H54 (cell line): ENCODE measurements at regions not wholly inside any gene's neighbourhood (a gene's known extent, or its start where the extent isn't known, plus 50 kb on each side); places are given as distances from the start of the nearest gene placed in this dataset.

Source experiments
- DNase-seq: peaks from one replicate; pipeline ENCODE4 v3.0.0; 2011; ENCODE audit warnings: low spot score, mixed read lengths; ENCODE audit not compliant: insufficient read length
- FAIRE-seq: peaks from 3 replicates; lab custom pipeline; 2011; peaks lifted over from hg19 to GRCh38; lab: Jason Lieb, UNC
- POLR2A ChIP-seq: IDR thresholded peaks from 2 replicates; pipeline ENCODE4 v1.6.1; 2011; ENCODE audit warnings: low read depth, mild to moderate bottlenecking, low read length

DNA sequence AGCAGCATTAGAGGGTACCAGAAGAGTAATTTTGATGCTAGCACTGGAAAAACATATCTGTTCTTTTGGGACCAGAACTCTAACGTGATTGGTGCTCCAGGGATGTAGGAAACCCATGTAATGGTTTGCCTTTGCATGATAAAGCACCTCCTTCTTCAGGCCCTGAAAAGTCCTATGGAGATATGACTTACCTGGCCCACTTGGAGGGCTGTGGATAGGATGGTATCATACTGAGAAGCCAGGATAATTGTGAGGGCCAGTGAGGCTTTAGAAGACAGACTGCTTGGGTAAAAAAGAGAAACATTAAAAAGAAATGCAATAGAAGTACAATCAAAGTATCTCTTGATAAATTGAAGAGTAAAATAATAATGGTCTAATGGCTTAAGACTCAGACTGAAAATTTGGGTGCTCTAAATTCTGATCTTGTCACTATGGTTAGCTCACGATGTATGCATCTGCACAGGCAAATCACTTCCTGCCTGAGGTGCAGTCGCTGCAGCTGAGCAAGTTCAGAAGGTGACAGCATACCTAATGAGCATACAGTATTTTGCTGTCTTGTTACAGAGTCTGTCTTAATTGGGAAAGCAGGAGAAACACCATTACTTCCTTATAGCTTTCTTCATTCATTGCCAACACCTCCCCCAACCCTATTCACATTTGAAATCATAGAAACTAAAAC, 371.5 kb downstream of the NUP35 start:
- DNase-seq (no peak), FAIRE-seq (no peak)
- no peak for TF ChIP-seq POLR2A

DNA sequence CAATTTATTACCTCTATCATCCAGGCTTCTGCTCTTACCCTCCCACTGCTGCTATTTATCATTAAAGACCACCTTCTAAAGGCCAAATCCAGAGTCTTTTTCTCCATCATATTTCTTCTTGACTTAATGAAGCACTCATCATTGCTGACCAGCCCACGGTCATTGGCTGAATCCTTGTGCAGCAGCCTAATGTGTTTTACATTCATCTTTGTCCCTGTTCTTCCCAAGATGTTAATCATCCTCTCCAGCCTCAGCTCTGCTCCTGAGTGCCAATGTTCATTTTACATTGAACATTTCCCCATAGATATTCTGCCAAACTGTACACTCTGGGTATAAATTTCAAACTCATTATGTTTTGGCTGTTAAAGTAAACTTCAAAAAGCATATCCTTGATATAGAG, 373.6 kb downstream of the NUP35 start:
- FAIRE-seq = no peak
- no peak for DNase-seq
- TF ChIP-seq POLR2A = no peak

DNA sequence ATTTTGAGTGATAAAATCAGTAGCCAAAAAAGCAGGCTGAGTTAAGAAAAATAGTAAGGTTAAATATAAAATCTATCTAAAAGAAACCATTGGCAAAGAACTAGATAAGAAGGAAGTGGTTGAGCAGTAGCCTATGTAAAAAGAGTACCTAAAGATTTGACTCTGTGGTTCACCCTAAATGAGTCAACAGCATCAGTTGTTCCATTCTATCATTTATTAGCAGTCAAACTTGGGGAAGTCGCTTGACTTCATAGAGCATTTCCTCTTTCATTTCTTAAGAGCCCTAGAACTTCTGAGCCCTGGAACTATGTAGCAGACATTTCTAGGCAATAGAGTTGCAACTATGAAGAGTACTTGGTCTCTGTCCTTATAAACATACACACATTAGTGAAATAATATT, 381.7 kb downstream of the NUP35 start:
- FAIRE-seq (no peak), DNase-seq (no peak)
- no peak for TF ChIP-seq POLR2A

DNA sequence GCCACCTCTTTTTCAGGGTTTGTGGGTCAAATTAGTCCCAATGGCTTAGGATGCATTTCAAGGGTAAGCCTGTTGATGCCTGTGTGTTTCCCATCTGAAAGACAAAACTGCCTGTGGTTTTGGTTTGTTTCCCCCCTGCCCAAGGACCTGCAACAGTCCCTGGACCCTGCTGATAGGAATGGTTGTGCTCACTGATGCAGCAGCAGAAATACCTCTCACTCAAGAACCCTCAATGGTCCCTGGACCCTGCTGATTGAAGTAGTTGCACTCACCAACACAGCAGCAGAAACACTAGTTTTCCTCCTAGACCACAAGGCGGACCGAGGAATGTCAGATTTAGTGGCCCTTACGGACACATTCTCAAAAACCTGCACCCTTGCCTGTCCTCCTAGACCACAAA, 386.9 kb downstream of the NUP35 start:
- no peak for TF ChIP-seq POLR2A
- FAIRE-seq = no peak
- no peak for DNase-seq

DNA sequence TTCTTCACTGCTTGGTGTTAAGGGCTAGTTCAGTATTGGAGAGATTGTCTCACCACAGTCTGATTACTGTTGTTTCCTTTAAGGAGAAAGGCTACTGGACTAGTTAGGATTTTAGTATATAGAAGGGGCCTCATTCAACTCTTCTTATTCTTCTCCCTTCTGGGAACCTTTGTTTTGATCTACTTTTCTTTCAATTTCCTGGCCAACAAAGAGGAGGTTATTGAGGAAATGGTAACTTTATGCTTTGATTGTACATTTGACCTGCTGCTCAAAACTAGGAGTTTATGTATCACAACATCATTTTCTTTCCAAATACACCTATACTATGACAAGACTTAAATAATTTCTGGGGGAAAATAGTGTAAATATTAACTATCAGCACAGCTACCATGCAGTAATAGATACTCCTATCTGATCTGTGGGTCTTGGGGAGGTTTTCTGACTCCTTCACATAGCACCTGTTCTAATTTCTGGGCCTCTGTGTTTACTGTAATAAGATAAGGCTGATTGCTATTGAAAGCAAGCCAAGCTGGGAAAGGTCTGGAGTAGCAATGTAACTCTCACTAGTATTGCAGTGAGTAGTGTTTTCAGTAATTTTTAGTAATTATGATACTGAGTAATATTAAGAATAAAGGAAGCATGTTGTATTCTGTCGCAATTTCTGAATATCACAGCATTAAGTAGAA, 395.3 kb downstream of the NUP35 start:
- DNase-seq (no peak), FAIRE-seq (no peak)
- TF ChIP-seq POLR2A = no peak

DNA sequence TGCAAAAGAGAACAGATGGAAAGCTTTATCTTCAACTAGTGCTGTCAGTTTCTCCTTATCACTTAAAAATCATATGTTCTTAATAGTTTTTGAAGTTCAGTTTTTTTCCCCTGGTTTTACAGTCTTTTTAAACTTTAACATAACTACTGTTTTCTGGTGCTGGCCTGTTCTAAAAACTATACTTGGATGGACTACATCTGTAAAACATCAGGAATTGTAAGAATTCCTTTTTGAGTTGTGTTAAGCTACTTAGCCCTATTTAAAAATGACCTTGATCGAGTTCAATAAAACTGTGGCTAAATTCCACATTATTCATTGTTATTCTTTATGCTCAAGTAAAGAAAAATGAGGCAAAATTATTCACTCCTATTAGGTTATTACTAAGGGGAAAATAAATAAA, 397.7 kb downstream of the NUP35 start:
- FAIRE-seq (no peak), DNase-seq (no peak)
- no peak for TF ChIP-seq POLR2A

DNA sequence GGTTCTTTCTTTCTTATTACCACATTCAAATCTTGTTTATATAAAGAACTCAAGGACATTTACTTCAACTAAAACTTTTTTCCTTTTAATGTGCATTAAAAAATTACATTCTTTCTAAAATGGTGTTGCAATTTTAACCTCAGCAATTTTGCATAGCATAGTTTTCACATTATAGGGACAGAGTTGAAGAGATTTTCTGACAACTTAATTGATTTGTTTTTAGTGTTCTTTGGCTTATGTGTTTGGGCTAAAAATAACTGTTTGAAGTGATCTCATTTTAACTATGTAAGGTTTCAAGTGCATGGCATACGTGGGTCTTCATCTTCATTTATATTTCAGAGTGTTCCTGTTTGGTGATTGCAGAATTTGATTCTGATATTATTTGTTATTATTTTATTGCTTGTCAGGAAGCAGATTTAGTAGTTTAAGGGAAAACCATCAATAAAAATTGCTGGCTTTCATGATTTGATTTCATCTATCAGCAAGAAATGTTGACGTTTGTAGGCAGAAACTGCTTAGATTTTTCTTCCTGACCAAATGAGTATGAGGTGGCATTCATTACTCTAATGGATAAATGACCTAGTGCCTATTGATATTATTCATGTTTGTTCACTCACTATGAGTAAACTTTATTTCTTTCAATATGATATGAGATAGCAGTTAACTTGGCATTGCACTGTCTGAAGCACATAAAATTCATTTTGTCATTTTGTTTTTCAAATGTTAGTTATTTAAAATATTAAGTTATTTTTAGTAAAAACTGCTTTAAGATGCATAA, 398.4 kb downstream of the NUP35 start:
- DNase-seq (no peak), FAIRE-seq (no peak)
- no peak for TF ChIP-seq POLR2A

DNA sequence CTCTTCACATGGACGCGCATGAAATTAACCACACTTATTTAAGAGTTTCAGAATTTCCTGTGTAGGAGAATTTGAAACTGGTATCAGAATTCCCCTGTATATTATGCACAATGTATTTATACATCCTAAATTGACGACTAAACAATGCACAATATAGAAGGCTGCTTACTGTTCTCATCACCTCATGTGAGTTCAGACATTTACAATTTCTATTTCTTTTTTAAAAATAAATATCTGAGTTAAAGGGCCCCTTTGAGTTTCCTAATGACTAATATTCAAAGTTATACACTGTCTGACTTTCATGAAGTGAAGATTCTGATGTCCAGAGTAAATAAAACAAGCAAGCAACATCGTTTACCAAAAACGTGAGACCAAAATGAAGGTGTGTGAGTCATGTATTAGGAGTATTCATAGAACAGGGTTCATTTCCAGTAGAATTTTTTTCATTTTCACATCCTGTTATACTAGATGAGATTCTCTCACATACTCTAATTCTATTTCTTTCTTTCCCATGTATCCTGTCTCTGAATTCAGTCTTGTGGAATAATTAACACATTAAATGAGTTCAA, 406.2 kb downstream of the NUP35 start:
- no peak for TF ChIP-seq POLR2A
- FAIRE-seq (no peak), DNase-seq (no peak)

DNA sequence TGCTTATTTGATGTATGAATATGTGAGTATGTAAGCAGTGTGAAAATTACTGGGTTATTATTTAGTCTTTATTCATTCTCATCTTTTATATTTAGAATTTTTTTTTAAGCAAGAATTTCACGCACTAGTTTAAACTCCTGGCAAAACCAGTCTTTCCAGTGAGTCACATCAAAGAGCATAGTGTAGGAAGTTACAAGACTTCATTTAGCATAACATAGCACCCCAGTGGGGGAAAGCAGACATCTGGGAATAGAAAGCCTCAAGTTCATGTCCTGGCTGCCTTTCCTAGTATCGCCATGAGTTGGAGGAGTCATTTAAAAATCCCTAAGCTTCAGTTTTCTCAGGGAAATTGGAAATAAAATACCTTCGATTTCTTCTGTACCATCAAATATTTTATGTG, 408.3 kb downstream of the NUP35 start:
- no peak for DNase-seq

DNA sequence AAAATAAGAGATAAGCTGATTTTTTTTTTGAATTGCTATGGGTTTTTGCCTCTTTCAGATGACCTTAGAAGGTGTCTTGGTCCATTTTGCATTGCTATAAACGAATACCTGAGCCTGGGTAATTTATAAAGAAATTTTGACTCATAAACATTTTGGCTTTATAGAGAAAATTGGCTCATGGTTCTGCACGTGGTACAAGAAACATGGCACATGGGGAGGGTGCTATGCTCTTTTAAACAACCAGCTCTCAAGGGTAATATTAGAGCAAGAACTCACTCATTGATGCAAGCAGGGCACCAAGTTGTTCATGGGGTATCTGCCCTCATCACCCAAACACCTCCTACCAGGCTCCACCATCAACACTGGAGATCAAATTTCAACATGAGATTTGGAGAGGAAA, 408.8 kb downstream of the NUP35 start:
- no peak for DNase-seq
- no peak for TF ChIP-seq POLR2A
- FAIRE-seq = no peak

More for the DNA sequence above, 408.3 kb downstream of the NUP35 start:
- no peak for FAIRE-seq
- no peak for TF ChIP-seq POLR2A

DNA sequence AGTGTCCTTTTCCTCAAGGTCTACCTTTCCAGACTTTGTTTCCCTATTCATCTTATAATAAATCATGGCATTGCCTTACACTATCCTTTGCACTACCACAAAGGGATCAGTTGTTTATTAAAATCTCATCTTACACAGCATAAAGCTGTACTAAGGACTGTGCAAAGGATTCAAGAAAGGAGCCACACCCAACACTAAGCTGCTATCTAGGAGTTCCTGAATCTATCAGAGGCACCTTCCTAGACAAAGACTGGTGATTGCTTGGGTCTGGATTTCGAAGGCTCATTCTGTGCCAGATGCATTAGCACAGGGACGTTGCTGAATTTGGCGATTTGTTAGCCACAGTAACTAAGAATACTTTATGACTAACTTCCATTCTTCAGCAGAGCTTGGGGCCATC, 412.0 kb downstream of the NUP35 start:
- no peak for TF ChIP-seq POLR2A
- FAIRE-seq = no peak
- DNase-seq = no peak

DNA sequence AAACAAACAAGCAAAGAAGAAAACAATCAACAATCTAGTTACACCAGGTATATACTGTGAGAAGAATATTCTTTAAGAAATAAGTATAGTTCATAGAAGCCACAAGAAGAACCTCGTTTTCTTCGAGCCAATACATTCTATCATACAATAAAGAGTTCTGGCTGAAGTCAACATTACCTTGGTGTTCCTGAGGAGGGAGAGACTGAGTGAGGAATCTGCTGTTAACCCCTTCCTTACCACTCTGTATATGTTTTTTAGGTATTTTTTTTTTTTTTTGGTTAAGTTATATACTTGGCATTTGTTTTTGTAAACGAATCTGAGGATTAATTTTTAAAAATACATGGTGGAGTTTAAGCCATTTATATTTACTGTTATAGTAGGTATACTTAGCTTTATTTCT, 412.5 kb downstream of the NUP35 start:
- FAIRE-seq (no peak), DNase-seq (no peak)
- no peak for TF ChIP-seq POLR2A

DNA sequence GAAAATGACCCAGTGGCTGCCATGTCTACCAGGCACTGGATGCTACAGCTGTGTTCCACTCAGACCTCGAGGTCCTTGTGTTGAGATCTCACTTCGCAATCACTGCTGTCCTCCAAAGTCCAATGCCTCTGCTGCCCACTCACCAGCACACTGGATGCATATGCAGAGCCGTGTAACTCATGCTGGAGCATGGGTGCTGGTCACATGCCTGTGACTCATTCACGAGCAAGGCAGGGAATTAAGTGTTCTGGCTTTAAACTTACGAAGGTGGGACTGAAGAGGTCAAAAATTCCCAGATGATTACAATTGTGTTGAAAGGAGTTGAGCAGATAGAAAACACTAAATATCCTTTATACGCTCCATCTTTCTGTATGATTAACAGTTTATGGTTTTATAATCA, 417.5 kb downstream of the NUP35 start:
- no peak for TF ChIP-seq POLR2A
- FAIRE-seq = peak; percentile 88
- DNase-seq = peak; percentile 20

DNA sequence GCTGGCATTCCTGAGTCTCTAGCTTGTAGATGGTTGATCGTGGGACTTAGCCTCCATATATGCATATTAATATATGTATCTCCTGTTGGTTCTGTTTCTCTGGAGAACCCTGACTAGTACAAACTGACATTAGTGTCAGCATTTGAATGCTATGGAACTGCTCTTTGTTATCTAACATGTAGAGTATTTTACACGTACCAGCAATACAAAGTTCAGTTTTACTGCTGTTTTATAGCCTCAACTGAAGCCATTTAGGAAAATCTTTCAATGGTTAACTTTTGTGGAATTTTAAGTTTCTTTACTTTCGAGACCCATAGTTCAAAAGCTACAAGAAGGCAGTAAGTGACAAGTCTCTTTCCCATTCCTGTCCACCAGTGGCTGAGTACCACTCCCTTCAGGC, 418.4 kb downstream of the NUP35 start:
- DNase-seq (no peak), FAIRE-seq (no peak)
- TF ChIP-seq POLR2A = no peak
